K562 (cell line): ENCODE measurements at regions not wholly inside any gene's neighbourhood (a gene's known extent, or its start where the extent isn't known, plus 50 kb on each side); places are given as distances from the start of the nearest gene placed in this dataset.

Source experiments
- ATAC-seq: fragments of 200-7000 bp; cut with Tn5 transposase; 3 replicates; pipeline ENCODE4 v1.9.1; 2020; ENCODE audit warnings: moderate library complexity
- BruUV-seq: library from RNA; stranded (reverse); fragments of 400-500 nt; replicated peaks from 2 replicates; lab custom pipeline; 2021; lab: Mats Ljungman, UMichigan
- CTCF ChIA-PET: fragments of 300-600 bp; formaldehyde crosslinking; extraction: SDS; loops from one replicate; lab custom pipeline; 2021; ENCODE audit warnings: low intra/inter-chr PET ratio; lab: Yijun Ruan, JAX
- POLR2A ChIA-PET: fragments of 300-600, 350-650 bp; sonication (Branson Sonifier 250); formaldehyde crosslinking; extraction: SDS; loops from one replicate; lab custom pipeline; 2021; ENCODE audit warnings: antibody characterized with exemption, inconsistent platforms; lab: Yijun Ruan, JAX
- DNase-seq, 4 experiments: peaks; one replicate each; pipeline versions ENCODE4 v3.0.0 to v3.0.0-alpha.2; 2011 to 2018; ENCODE audit warnings: low spot score in 3 of 4, mixed read lengths in 3 of 4; ENCODE audit errors: extremely low read depth in 1 of 4
- FAIRE-seq: peaks from 2 replicates; lab custom pipeline; 2011; peaks lifted over from hg19 to GRCh38; lab: Jason Lieb, UNC
- H2AFZ ChIP-seq: 2 replicates; pipeline ENCODE4 v1.6.0; 2011; ENCODE audit warnings: low read depth, low read length, control low read depth, inconsistent platforms
- H3K27ac ChIP-seq: fragments of 200-600 bp; 3 replicates; pipeline ENCODE4 v1.8.0; 2011; ENCODE audit warnings: low read depth, mild to moderate bottlenecking, control low read depth, inconsistent platforms, low read length, moderate library complexity, mixed read lengths; ENCODE audit errors: extremely low read depth
- H3K27me3 ChIP-seq, 2 experiments: fragments of 300-600 bp in 1 of 2; 2 replicates in 1 of 2; 3 replicates in 1 of 2; pipeline versions ENCODE4 v1.6.0 to v1.8.0; 2011; ENCODE audit warnings: inconsistent platforms in 2 of 2, low read length in 2 of 2, mild to moderate bottlenecking in 1 of 2, mixed read lengths in 1 of 2, moderate library complexity in 1 of 2; ENCODE audit not compliant: control insufficient read depth in 2 of 2, insufficient read depth in 2 of 2
- H3K36me3 ChIP-seq: fragments of 300-600 bp; 3 replicates; pipeline ENCODE4 v1.8.0; 2011; ENCODE audit warnings: mild to moderate bottlenecking, low read length, inconsistent platforms; ENCODE audit not compliant: control insufficient read depth, insufficient read depth
- H3K4me1 ChIP-seq, 2 experiments: fragments of 200-600 bp in 1 of 2; replicated peaks in 1 of 2; 2 replicates in 1 of 2; 3 replicates in 1 of 2; pipeline versions ENCODE4 v1.5.1 to v1.8.0; 2011; ENCODE audit warnings: inconsistent platforms in 2 of 2, low read length in 2 of 2, mild to moderate bottlenecking in 1 of 2, mixed read lengths in 1 of 2, moderate library complexity in 1 of 2; ENCODE audit not compliant: control insufficient read depth in 2 of 2, insufficient read depth in 2 of 2
- H3K4me2 ChIP-seq: 2 replicates; pipeline ENCODE4 v1.6.1; 2011; ENCODE audit warnings: low read length, control low read depth, inconsistent platforms, mixed read lengths; ENCODE audit not compliant: insufficient read depth
- H3K4me3 ChIP-seq: fragments of 200-600 bp; sonication (generic), shearing (Covaris generic); 2 replicates; pipeline ENCODE4 v1.5.1; 2016; ENCODE audit warnings: control low read depth, inconsistent platforms
- H3K79me2 ChIP-seq: fragments of 200-600 bp; 3 replicates; pipeline ENCODE4 v1.8.0; 2011; ENCODE audit warnings: low read length, inconsistent platforms; ENCODE audit not compliant: control insufficient read depth, insufficient read depth
- H3K9ac ChIP-seq, 2 experiments: 2 replicates each; pipeline versions ENCODE4 v1.6.0 to v1.6.1; 2011; ENCODE audit warnings: low read depth in 2 of 2, low read length in 2 of 2, control low read depth in 1 of 2, inconsistent platforms in 1 of 2, mild to moderate bottlenecking in 1 of 2, mixed read lengths in 1 of 2; ENCODE audit not compliant: insufficient read depth in 1 of 2
- H3K9me1 ChIP-seq: one replicate; pipeline ENCODE4 v1.6.0; 2011; ENCODE audit warnings: inconsistent platforms, mild to moderate bottlenecking, low read length, moderate library complexity; ENCODE audit not compliant: control insufficient read depth, insufficient read depth
- H3K9me3 ChIP-seq: replicated peaks from 2 replicates; pipeline ENCODE4 v1.5.1; 2011; ENCODE audit warnings: low read depth, low read length, inconsistent platforms; ENCODE audit not compliant: control insufficient read depth, insufficient read depth
- H4K20me1 ChIP-seq: replicated peaks from 2 replicates; pipeline ENCODE4 v1.6.1; 2011; ENCODE audit warnings: low read length, inconsistent platforms, mixed read lengths; ENCODE audit not compliant: control insufficient read depth, insufficient read depth
- DDX20 ChIP-seq: fragments of 450-650 bp; IDR thresholded peaks from 2 replicates; pipeline ENCODE4 v1.6.1; 2016; ENCODE audit warnings: missing genetic modification characterization, low read depth, mild to moderate bottlenecking, missing compliant biosample characterization, moderate library complexity
- ZBTB43 ChIP-seq: sonication (generic); formaldehyde crosslinking; IDR thresholded peaks from 2 replicates; pipeline ENCODE4 v1.8.0; 2023; ENCODE audit warnings: mild to moderate bottlenecking, missing genetic modification reagents
- WGBS: fragments of 100-300 bp; shearing (Covaris generic); methylation state at CpG from one replicate; pipeline ENCODE4 v1.1.6; 2016; ENCODE audit warnings: low coverage, mixed read lengths; ENCODE audit not compliant: insufficient coverage; ENCODE audit errors: missing lambda C conversion rate; 5-methylcytosine and 5-hydroxymethylcytosine counted together
- in situ Hi-C: fragments of 300-500 bp; cut with MboI; formaldehyde crosslinking; loops from 4 replicates; pipeline ENCODE4 v1.15.0; 2018; ENCODE audit warnings: inconsistent platforms, mixed read lengths
- intact Hi-C: fragments of 100-400 bp; cut with micrococcal nuclease; formaldehyde crosslinking; loops from 2 replicates; pipeline ENCODE4 v1.14.2; 2022

GRCh38 chr1:30039354-30040080 is 683.9 kb downstream of the MATN1 start:
- Histone ChIP-seq H3K4me1 (0 out of 5 replicates have a peak, but pooled peaks cover 0 to 4% of the 10 kb centered on the region in 2 experiments), H3K9me1 (no peaks in the 10 kb centered on the region), H3K27ac (no peak overlapping the region), H2AFZ (no peak overlapping the region), H3K27me3 (peaks cover 0 to 4% of the 10 kb centered on the region in 2 experiments; a peak in 1 of 5 replicates), H3K9ac (no peak overlapping the region), H3K9me3 (no peaks in the 10 kb centered on the region), H3K36me3 (no peaks in the 10 kb centered on the region), H4K20me1 (no peaks in the 10 kb centered on the region), H3K79me2 (no peaks in the 10 kb centered on the region), H3K4me3 (no peak overlapping the region), H3K4me2 (no peak overlapping the region)
- FAIRE-seq (no peak), ATAC-seq (no peak), DNase-seq (no peak)
- WGBS = 0% methylated on average over 10 of the region's 10 CpGs
- no TSS peak for BruUV-seq
- ChIA-PET POLR2A (no interaction called here), CTCF (no interaction called here)
- no peak for TF ChIP-seq DDX20
- no peak for TF ChIP-seq ZBTB43 (CRISPR knock-in tag)
- in situ Hi-C loops = no loop called here
- intact Hi-C loops = no loop called here
